Omental fat pad (tissue), 3 donors: ENCODE measurements at regions not wholly inside any gene's neighbourhood (a gene's known extent, or its start where the extent isn't known, plus 50 kb on each side); places are given as distances from the start of the nearest gene placed in this dataset.

ENCODE experiments used
- ATAC-seq: fragments of 150-250 bp; one replicate; pipeline ENCODE4 v1.9.1; 2016; ENCODE audit warnings: mild to moderate bottlenecking, moderate library complexity; ENCODE audit not compliant: low FRiP score
- DNase-seq: peaks from one replicate; pipeline ENCODE4 v3.0.0-alpha.2; 2019; ENCODE audit warnings: low spot score
- CTCF ChIP-seq, 3 donors: fragments of 450-650 bp; IDR thresholded peaks; one replicate each; pipeline ENCODE4 v1.5.1; 2016 to 2017; ENCODE audit warnings: antibody characterized with exemption in 3 of 3, mild to moderate bottlenecking in 3 of 3, moderate library complexity in 2 of 3

- DNase-seq (no peak), ATAC-seq (no peak)
- TF ChIP-seq CTCF (IDR thresholded peaks at IDR 0.05) = no peak
Observed at GRCh38 chr1:218611916-218612585, 266.9 kb downstream of the TGFB2 start.

- DNase-seq = no peak
- no peak for ATAC-seq
- no peak for TF ChIP-seq CTCF (IDR thresholded peaks at IDR 0.05)
Observed at GRCh38 chr1:218613105-218613504, 268.0 kb downstream of the TGFB2 start.

- no peak for TF ChIP-seq CTCF (IDR thresholded peaks at IDR 0.05)
- ATAC-seq (no peak), DNase-seq (no peak)
Observed at GRCh38 chr1:218614031-218614430, 268.9 kb downstream of the TGFB2 start.

- ATAC-seq (no peak), DNase-seq (no peak)
- TF ChIP-seq CTCF (IDR thresholded peaks at IDR 0.05) = no peak
Observed at GRCh38 chr1:218616681-218617080, 271.5 kb downstream of the TGFB2 start.

GRCh38 chr1:218617986-218618385, 272.9 kb downstream of the TGFB2 start:
- DNase-seq (no peak), ATAC-seq (no peak)
- no peak for TF ChIP-seq CTCF (IDR thresholded peaks at IDR 0.05)

GRCh38 chr1:218620956-218621355, 275.8 kb downstream of the TGFB2 start:
- no peak for ATAC-seq
- no peak for DNase-seq
- TF ChIP-seq CTCF (IDR thresholded peaks at IDR 0.05) = no peak

GRCh38 chr1:218624052-218624451, 278.9 kb downstream of the TGFB2 start:
- ATAC-seq (no peak), DNase-seq (no peak)
- TF ChIP-seq CTCF (IDR thresholded peaks at IDR 0.05) = no peak
